ENCODE measurements at regions not wholly inside any gene's neighbourhood (a gene's known extent, or its start where the extent isn't known, plus 50 kb on each side); places are given as distances from the start of the nearest gene placed in this dataset.

- Histone ChIP-seq H3K27me3 (no peaks in the 10 kb centered on the region), H3K36me3 (replicated peaks; ENCODE audit: insufficient read depth, low read depth) (no peaks in the 10 kb centered on the region), H3K4me1 (ENCODE audit: insufficient read depth) (no peaks in the 10 kb centered on the region), H4K20me1 (ENCODE audit: insufficient read depth, poor library complexity, severe bottlenecking) (no peaks in the 10 kb centered on the region), H2AFZ (no peak overlapping the region), H3K9me2 (replicated peaks; ENCODE audit: insufficient read depth) (no peaks in the 10 kb centered on the region), H3K4me2 (no peak overlapping the region), H3K4me3 (no peak overlapping the region), H3K79me2 (no peaks in the 10 kb centered on the region), H3K9me3 (ENCODE audit: low read depth) (no peaks in the 10 kb centered on the region), H3K27ac (no peak overlapping the region)
- TF ChIP-seq CTCF (IDR thresholded peaks at IDR 0.05; ENCODE audit: poor library complexity) (no peak), EZH2phosphoT487 (IDR thresholded peaks at IDR 0.05; ENCODE audit: low read depth, severe bottlenecking, unreplicated experiment) (no peak), EZH2 (IDR thresholded peaks at IDR 0.05; ENCODE audit: borderline replicate concordance) (no peak)
- 82% methylated on average over 5 of the region's 5 CpGs for WGBS (ENCODE audit: low lambda C conversion rate, missing lambda C conversion rate)
- DNase-seq (ENCODE audit: low spot score), result peak; percentile 54
These were observed 320.4 kb upstream of the KLF4 start for GRCh38 chr9:107809871-107810460.

- H3K27ac ChIP-seq, result no peak overlapping the region
- no peaks in the 10 kb centered on the region for H3K27me3 ChIP-seq
- no peaks in the 10 kb centered on the region for H3K9me3 ChIP-seq (ENCODE audit: low read depth)
- TF ChIP-seq CTCF (IDR thresholded peaks at IDR 0.05; ENCODE audit: poor library complexity) (no peak), EZH2 (IDR thresholded peaks at IDR 0.05; ENCODE audit: borderline replicate concordance) (no peak), EZH2phosphoT487 (IDR thresholded peaks at IDR 0.05; ENCODE audit: low read depth, severe bottlenecking, unreplicated experiment) (no peak)
- H3K9me2 ChIP-seq (replicated peaks; ENCODE audit: insufficient read depth), result no peaks in the 10 kb centered on the region
- H3K79me2 ChIP-seq, result no peaks in the 10 kb centered on the region
- WGBS (ENCODE audit: low lambda C conversion rate, missing lambda C conversion rate), result 78% methylated on average over 4 of the region's 4 CpGs
- no peaks in the 10 kb centered on the region for H3K36me3 ChIP-seq (replicated peaks; ENCODE audit: insufficient read depth, low read depth)
- no peak overlapping the region for H3K4me3 ChIP-seq
- DNase-seq (ENCODE audit: low spot score), result no peak
- no peaks in the 10 kb centered on the region for H3K4me1 ChIP-seq (ENCODE audit: insufficient read depth)
- no peaks in the 10 kb centered on the region for H4K20me1 ChIP-seq (ENCODE audit: insufficient read depth, poor library complexity, severe bottlenecking)
- no peak overlapping the region for H3K4me2 ChIP-seq
- no peak overlapping the region for H2AFZ ChIP-seq
These were observed 317.6 kb upstream of the KLF4 start for GRCh38 chr9:107807183-107807582.

- 80% methylated on average over 2 of the region's 2 CpGs for WGBS (ENCODE audit: low lambda C conversion rate, missing lambda C conversion rate)
- Histone ChIP-seq H3K27ac (no peak overlapping the region), H2AFZ (no peak overlapping the region), H3K4me1 (ENCODE audit: insufficient read depth) (no peaks in the 10 kb centered on the region), H3K9me2 (replicated peaks; ENCODE audit: insufficient read depth) (no peaks in the 10 kb centered on the region), H3K27me3 (no peaks in the 10 kb centered on the region), H3K4me3 (no peak overlapping the region), H3K9me3 (ENCODE audit: low read depth) (no peaks in the 10 kb centered on the region), H3K36me3 (replicated peaks; ENCODE audit: insufficient read depth, low read depth) (no peaks in the 10 kb centered on the region), H3K79me2 (no peaks in the 10 kb centered on the region), H3K4me2 (no peak overlapping the region), H4K20me1 (ENCODE audit: insufficient read depth, poor library complexity, severe bottlenecking) (no peaks in the 10 kb centered on the region)
- no peak for DNase-seq (ENCODE audit: low spot score)
- TF ChIP-seq CTCF (IDR thresholded peaks at IDR 0.05; ENCODE audit: poor library complexity), result no peak
- TF ChIP-seq EZH2phosphoT487 (IDR thresholded peaks at IDR 0.05; ENCODE audit: low read depth, severe bottlenecking, unreplicated experiment), result no peak
- TF ChIP-seq EZH2 (IDR thresholded peaks at IDR 0.05; ENCODE audit: borderline replicate concordance), result no peak
These were observed 315.6 kb upstream of the KLF4 start for GRCh38 chr9:107805201-107805600.
